ENCODE measurements at regions not wholly inside any gene's neighbourhood (a gene's known extent, or its start where the extent isn't known, plus 50 kb on each side); places are given as distances from the start of the nearest gene placed in this dataset.

GRCh38 chr7:22875470-22875869, 52.8 kb upstream of the TOMM7 start:
- Mint-ChIP-seq H3K4me1 (ENCODE audit: low read depth, unreplicated experiment) (no peaks in the 10 kb centered on the region), H3K27me3 (ENCODE audit: insufficient read depth, unreplicated experiment) (no peaks in the 10 kb centered on the region), H3K4me3 (ENCODE audit: unreplicated experiment) (no peak overlapping the region), H3K9me3 (ENCODE audit: unreplicated experiment) (no peaks in the 10 kb centered on the region), H3K36me3 (ENCODE audit: insufficient read depth, unreplicated experiment) (no peaks in the 10 kb centered on the region), H3K27ac (ENCODE audit: unreplicated experiment) (no peak overlapping the region)
- Histone ChIP-seq H3K4me1 (no peaks in the 10 kb centered on the region), H3K36me3 (ENCODE audit: control insufficient read depth, insufficient read depth, low read length) (no peaks in the 10 kb centered on the region), H3K9me3 (no peaks in the 10 kb centered on the region), H3K4me3 (ENCODE audit: low read depth, low read length) (no peak overlapping the region), H3K27me3 (replicated peaks; ENCODE audit: control insufficient read depth, insufficient read depth, low read length) (no peaks in the 10 kb centered on the region)
- intact Hi-C loops (cut with micrococcal nuclease; ENCODE audit: unreplicated experiment): no loop called here
- no TSS peak for BruUV-seq (replicated peaks)
- TF ChIP-seq CTCF (IDR thresholded peaks at IDR 0.05; ENCODE audit: insufficient read depth in 1 of 2, low read depth in 1 of 2, low read length in 1 of 2, severe bottlenecking in 1 of 2, unreplicated experiment in 1 of 2): no peak
- POLR2A ChIA-PET: no interaction called here
- no peak for DNase-seq
- CTCF ChIA-PET: interaction anchor here (1.5 kb wide), 1 partner anchor 21 kb away, joined by 4 read pairs; no protein-coding TSS in a partner anchor

- POLR2A ChIA-PET: no interaction called here
- TF ChIP-seq CTCF (IDR thresholded peaks at IDR 0.05; ENCODE audit: insufficient read depth in 1 of 2, low read depth in 1 of 2, low read length in 1 of 2, severe bottlenecking in 1 of 2, unreplicated experiment in 1 of 2): no peak
- BruUV-seq (replicated peaks): no TSS peak
Observed at GRCh38 chr7:22874904-22875303, 52.3 kb upstream of the TOMM7 start.

More at GRCh38 chr7:22874904-22875303, 52.3 kb upstream of the TOMM7 start:
- no peaks in the 10 kb centered on the region for H3K9me3 Mint-ChIP-seq (ENCODE audit: unreplicated experiment)
- no peak for DNase-seq
- CTCF ChIA-PET: no interaction called here
- Histone ChIP-seq H3K4me1 (no peaks in the 10 kb centered on the region), H3K4me3 (ENCODE audit: low read depth, low read length) (no peak overlapping the region), H3K9me3 (no peaks in the 10 kb centered on the region), H3K36me3 (ENCODE audit: control insufficient read depth, insufficient read depth, low read length) (no peaks in the 10 kb centered on the region), H3K27me3 (replicated peaks; ENCODE audit: control insufficient read depth, insufficient read depth, low read length) (no peaks in the 10 kb centered on the region)
- H3K4me3 Mint-ChIP-seq (ENCODE audit: unreplicated experiment): no peak overlapping the region
- H3K36me3 Mint-ChIP-seq (ENCODE audit: insufficient read depth, unreplicated experiment): no peaks in the 10 kb centered on the region
- intact Hi-C loops (cut with micrococcal nuclease; ENCODE audit: unreplicated experiment): no loop called here
- H3K27ac Mint-ChIP-seq (ENCODE audit: unreplicated experiment): no peak overlapping the region
- H3K27me3 Mint-ChIP-seq (ENCODE audit: insufficient read depth, unreplicated experiment): no peaks in the 10 kb centered on the region
- H3K4me1 Mint-ChIP-seq (ENCODE audit: low read depth, unreplicated experiment): no peaks in the 10 kb centered on the region
